Left ventricle myocardium superior (tissue), 1 donor: ENCODE measurements at regions not wholly inside any gene's neighbourhood (a gene's known extent, or its start where the extent isn't known, plus 50 kb on each side); places are given as distances from the start of the nearest gene placed in this dataset.

Experiments used
- ATAC-seq: fragments of 200-7000 bp; cut with Tn5 transposase; one replicate; pipeline ENCODE4 v1.9.1; 2020; ENCODE audit warnings: mild to moderate bottlenecking, moderate library complexity
- DNase-seq: peaks from one replicate; pipeline ENCODE4 v3.0.0-alpha.2; 2020
- intact Hi-C: fragments of 100-400 bp; cut with micrococcal nuclease; formaldehyde crosslinking; loops from one replicate; pipeline ENCODE4 v1.11.0; 2022
- donor health status: DM: no; HTN: yes; CAD: no; lungs with severe emphysema.

- DNase-seq (no peak), ATAC-seq (no peak)
- intact Hi-C loops = no loop called here
Measured at GRCh38 chrX:126886997-126887396, 67.5 kb downstream of the PRR32 start.

GRCh38 chrX:126900937-126901336, 81.4 kb downstream of the PRR32 start:
- peak; percentile 34 for DNase-seq
- ATAC-seq = peak; percentile 20
- intact Hi-C loops = no loop called here

- DNase-seq (no peak), ATAC-seq (no peak)
- intact Hi-C loops = no loop called here
Measured at GRCh38 chrX:126929071-126929470, 109.5 kb downstream of the PRR32 start.

- no peak for DNase-seq
- ATAC-seq = no peak
- intact Hi-C loops = no loop called here
Measured at GRCh38 chrX:126967225-126967624, 147.7 kb downstream of the PRR32 start.

DNA sequence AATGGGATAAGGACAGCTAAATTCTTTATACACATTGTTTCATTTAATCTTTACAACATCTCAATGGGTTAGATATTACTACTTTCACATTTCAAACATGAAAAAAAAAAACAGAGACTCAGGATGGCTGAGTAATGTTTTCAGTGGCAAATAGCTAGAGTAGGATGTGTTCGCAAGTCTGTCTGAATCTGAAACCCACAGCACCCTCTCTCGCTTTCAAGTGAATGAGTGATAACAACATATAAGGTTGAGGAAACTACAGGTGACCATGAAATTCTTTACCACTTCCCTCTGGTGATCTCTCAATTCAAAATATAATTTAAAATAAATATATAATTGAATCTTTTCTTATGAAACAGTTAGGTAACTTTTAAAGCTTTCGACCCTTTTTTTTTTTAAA, 162.6 kb downstream of the PRR32 start:
- ATAC-seq (no peak), DNase-seq (no peak)
- intact Hi-C loops = no loop called here

DNA sequence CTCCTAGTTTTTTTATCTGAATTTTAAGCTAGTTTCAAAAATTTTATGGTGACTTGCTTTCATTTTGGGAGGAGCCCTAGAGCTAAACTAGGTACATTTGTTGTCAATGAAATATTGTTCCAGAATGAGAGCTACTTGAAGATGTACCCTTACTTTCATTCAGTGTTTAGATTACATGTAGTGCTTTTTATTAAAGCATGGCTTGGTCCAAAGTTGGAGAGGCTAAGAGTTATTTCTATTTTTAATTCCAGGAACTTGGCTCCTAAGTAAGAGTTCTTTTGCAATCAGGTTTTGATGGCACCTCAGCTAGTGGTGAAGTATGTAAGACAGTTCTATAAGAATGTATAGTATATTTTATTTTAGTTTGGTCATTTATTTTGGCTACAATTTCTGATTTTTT, 165.5 kb downstream of the PRR32 start:
- no peak for DNase-seq
- intact Hi-C loops = no loop called here
- ATAC-seq = peak; percentile 78

GRCh38 chrX:126985981-126986380, 166.5 kb downstream of the PRR32 start:
- intact Hi-C loops = no loop called here
- ATAC-seq = no peak
- DNase-seq = no peak

- intact Hi-C loops = no loop called here
Measured at GRCh38 chrX:126994032-126994600, 174.6 kb downstream of the PRR32 start.

DNA sequence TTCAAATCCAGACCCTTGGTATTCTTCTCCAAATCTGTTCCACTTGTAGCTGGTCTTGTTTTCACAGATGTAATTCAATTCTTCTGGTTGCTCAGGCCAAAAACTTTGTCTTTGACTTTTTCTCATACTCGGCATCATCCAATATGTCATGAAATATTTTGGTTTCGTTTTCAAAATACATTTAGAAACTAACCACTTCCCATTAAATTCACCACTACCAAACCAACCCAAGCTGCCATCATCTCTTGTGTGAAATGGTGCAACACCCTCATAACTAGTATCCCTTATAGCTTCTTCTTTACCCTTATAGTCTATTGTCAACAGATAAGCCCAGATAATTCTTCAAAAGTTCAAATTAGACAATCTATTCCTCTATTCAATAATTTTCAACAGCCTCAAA, 192.1 kb downstream of the PRR32 start:
- ATAC-seq (no peak), DNase-seq (no peak)
- intact Hi-C loops = no loop called here

More at GRCh38 chrX:126994032-126994600, 174.6 kb downstream of the PRR32 start:
- no peak for ATAC-seq
- peak; percentile 48 for DNase-seq

DNA sequence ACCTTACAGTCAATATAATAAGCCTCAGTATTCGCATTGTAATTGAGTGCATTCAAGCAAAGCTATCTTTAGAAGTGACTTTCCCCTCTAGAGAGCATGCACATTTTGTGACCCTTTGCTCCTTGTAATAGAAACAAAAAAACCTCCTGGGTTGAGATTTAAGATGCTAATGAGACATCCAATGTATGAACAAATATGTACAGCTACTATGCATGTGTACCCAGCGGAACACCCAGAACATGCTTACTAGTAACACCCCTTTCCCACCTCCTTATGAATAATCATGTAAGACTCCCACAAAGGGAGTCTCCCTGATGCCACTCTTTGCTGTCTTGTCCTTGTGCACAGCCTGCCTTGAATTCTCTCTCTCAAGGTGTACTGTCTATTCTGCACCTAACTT, 205.5 kb downstream of the PRR32 start:
- DNase-seq (no peak), ATAC-seq (no peak)
- intact Hi-C loops = no loop called here

GRCh38 chrX:127030016-127030748, 210.7 kb downstream of the PRR32 start:
- peak; percentile 99 for ATAC-seq
- DNase-seq = no peak
- intact Hi-C loops = no loop called here

GRCh38 chrX:127037159-127037558, 217.6 kb downstream of the PRR32 start:
- no peak for DNase-seq
- intact Hi-C loops = loop anchor here (5.0 kb wide), 1 partner anchor 265 kb away; no protein-coding TSS in a partner anchor
- no peak for ATAC-seq

DNA sequence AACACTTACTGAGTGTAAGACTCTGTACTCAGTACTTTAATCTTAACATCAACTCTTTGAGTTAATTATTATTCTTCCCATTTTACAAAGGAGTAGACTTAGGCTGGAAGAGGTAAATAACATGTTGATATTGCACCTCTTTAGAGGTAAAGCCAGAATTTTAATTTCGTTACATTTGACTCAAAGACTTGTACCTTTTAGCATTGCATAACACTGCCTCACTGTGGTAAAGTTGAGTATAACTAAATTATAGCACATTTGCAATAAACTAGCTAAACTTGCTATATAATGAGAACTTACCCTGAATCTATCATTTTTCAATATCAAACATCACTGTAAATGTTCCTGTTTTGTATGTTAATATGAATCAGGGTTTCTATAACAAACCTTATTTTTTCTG, 218.5 kb downstream of the PRR32 start:
- intact Hi-C loops = loop anchor here (5.0 kb wide), 1 partner anchor 266 kb away; no protein-coding TSS in a partner anchor
- no peak for ATAC-seq

DNA sequence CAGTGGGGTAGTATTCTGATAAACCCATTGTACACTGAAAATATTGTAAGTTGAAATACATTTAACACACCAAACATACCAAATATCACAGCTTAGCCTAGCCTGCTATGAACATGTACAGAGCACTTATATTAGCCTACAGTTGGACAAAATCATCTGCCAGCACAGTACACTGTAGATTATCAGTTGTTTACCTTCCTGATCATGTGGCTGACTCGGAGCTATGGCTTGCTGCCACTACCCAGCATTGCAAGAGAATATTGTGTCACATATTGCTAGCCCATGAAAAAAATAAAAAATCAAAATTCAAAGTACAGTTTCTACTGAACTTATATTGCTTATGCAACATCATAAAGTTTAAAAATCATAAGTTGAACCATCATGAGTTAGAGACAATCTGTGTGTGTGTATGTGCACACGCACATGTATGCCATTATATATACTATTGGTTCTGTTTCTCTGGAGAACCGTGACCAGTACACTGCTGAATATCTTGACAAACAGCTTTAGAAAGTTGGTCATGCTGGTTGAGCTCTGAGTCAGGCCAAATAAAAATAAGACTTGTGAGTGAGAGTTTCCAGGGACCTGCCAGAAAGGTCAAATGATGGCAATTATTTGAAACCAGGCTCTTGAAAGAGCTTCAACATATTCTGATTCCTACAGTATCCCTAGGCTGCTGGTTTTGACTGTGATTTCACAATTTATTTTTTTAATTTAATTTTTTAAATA, 238.5 kb downstream of the PRR32 start:
- no peak for DNase-seq
- intact Hi-C loops = no loop called here
- ATAC-seq = peak; percentile 90

More for the DNA sequence above, 218.5 kb downstream of the PRR32 start:
- DNase-seq = no peak

GRCh38 chrX:127085939-127086338, 266.4 kb downstream of the PRR32 start:
- DNase-seq (no peak), ATAC-seq (no peak)
- intact Hi-C loops = no loop called here

- intact Hi-C loops = no loop called here
- ATAC-seq (no peak), DNase-seq (no peak)
Measured at GRCh38 chrX:127112726-127113125, 293.2 kb downstream of the PRR32 start.

GRCh38 chrX:127124871-127125270, 305.3 kb downstream of the PRR32 start:
- no peak for ATAC-seq
- DNase-seq = no peak
- intact Hi-C loops = no loop called here

DNA sequence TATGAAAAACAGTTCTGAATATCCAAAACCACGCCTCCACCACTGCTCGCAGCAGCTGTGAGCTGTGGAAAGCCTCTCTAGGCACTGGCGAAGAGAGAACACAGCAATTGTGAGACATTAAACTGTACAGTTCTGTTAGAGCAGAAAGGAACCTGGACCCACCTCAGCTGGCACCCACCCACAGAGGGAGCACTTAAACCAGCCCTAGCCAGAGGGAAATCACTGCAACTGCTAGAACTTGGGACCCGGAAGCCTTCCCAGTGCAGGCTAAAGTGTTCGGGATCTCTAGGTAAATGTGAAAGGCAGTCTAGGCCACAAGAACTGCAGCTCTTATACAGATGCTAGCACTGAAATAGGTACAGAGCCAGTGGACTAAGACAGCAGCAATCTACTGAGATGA, 308.8 kb downstream of the PRR32 start:
- intact Hi-C loops = no loop called here
- no peak for DNase-seq
- ATAC-seq = no peak

DNA sequence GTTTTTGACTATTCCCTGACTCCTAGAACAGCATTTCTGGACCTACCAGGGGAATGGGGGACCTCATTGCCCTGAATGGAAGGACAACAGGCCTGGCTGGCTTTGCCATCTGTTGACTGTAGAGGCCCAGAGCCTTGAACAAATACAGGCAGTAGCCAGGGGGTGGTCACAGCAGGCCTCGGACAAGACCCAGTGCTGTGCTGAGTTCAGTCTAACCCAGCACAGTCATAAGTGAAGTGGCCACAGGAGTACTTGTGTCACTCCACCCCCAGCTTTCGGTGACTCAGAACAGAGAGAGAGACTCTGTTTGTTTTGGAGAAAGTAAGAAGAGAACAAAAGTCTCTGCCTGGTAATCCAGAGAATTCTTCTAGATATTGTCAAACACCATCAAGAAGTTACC, 310.0 kb downstream of the PRR32 start:
- intact Hi-C loops = no loop called here
- ATAC-seq = no peak

GRCh38 chrX:127138218-127138617, 318.7 kb downstream of the PRR32 start:
- intact Hi-C loops = no loop called here
- DNase-seq = no peak
- ATAC-seq = no peak

More for the DNA sequence above, 310.0 kb downstream of the PRR32 start:
- no peak for DNase-seq
